GM20000 (cell line): ENCODE measurements at regions not wholly inside any gene's neighbourhood (a gene's known extent, or its start where the extent isn't known, plus 50 kb on each side); places are given as distances from the start of the nearest gene placed in this dataset.

Experiments
- DNase-seq: peaks from one replicate; pipeline ENCODE4 v3.0.0; 2012; ENCODE audit warnings: low spot score
- TF ChIP-seq, protein P1 (sequence below): IDR thresholded peaks from 2 replicates; pipeline ENCODE4 v1.5.1; 2012; ENCODE audit warnings: mild to moderate bottlenecking, control low read depth; ENCODE audit errors: extremely low read depth, missing control alignments

DNA sequence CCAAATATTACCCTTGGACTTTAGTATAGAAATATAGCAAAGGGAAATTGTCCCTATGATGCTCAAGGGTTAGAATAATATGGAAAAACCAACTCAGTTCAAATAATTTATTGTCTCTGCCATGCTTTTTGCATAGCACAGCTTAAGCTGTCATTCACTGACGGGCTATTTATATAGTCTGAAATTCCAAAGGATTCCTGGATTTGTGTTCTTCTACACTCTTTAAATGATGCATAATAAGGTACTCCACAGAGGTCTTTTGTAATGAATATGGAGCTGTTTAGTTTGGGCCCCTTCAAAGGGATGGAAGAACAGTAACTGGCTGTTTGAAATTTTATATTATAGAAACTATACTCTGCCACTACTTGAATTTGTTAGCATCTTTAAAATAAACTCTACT lies 276.6 kb upstream of the FERD3L start:
- DNase-seq = no peak
- TF ChIP-seq, protein P1, sequence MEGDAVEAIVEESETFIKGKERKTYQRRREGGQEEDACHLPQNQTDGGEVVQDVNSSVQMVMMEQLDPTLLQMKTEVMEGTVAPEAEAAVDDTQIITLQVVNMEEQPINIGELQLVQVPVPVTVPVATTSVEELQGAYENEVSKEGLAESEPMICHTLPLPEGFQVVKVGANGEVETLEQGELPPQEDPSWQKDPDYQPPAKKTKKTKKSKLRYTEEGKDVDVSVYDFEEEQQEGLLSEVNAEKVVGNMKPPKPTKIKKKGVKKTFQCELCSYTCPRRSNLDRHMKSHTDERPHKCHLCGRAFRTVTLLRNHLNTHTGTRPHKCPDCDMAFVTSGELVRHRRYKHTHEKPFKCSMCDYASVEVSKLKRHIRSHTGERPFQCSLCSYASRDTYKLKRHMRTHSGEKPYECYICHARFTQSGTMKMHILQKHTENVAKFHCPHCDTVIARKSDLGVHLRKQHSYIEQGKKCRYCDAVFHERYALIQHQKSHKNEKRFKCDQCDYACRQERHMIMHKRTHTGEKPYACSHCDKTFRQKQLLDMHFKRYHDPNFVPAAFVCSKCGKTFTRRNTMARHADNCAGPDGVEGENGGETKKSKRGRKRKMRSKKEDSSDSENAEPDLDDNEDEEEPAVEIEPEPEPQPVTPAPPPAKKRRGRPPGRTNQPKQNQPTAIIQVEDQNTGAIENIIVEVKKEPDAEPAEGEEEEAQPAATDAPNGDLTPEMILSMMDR = no peak

- TF ChIP-seq, protein P1 = no peak
- no peak for DNase-seq
Measured at GRCh38 chr7:19417231-19417630, 272.0 kb upstream of the FERD3L start.

- no peak for DNase-seq
- TF ChIP-seq, protein P1 = no peak
Measured at GRCh38 chr7:19415123-19415522, 269.9 kb upstream of the FERD3L start.

GRCh38 chr7:19413443-19413965 lies 268.3 kb upstream of the FERD3L start:
- DNase-seq = no peak
- TF ChIP-seq, protein P1 = no peak

- TF ChIP-seq, protein P1 = no peak
Measured at GRCh38 chr7:19410691-19411090, 265.5 kb upstream of the FERD3L start.

DNA sequence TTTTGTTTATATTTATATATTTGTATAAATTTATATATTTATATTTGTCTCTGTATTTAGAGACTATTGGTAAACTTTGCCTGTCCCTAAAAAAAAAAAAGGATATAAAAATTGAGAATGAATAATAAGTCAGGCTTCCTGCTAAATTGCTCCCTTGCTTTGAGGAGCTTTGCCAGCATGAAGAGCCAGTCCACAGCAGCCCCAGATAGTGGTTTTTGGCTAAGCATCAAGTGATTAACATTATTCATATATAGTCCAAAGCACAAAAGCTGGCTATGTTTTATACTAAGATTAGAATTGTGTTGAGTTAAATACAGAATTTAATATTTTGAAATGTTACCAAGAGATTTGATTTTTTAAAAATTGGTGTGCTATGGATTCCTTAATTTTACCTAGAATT lies 264.9 kb upstream of the FERD3L start:
- TF ChIP-seq, protein P1 = no peak
- no peak for DNase-seq

More at GRCh38 chr7:19410691-19411090, 265.5 kb upstream of the FERD3L start:
- DNase-seq = no peak

GRCh38 chr7:19408706-19409220 lies 263.5 kb upstream of the FERD3L start:
- DNase-seq = no peak
- TF ChIP-seq, protein P1 = no peak
